HepG2 (cell line): ENCODE measurements at regions not wholly inside any gene's neighbourhood (a gene's known extent, or its start where the extent isn't known, plus 50 kb on each side); places are given as distances from the start of the nearest gene placed in this dataset.
A peak's percentile ranks its signal among the peaks of the same experiment; 100 is the strongest.

ENCODE experiments used
- ATAC-seq: fragments of 200-7000 bp; cut with Tn5 transposase; 3 replicates; pipeline ENCODE4 v1.9.1; 2020; ENCODE audit warnings: mild to moderate bottlenecking, moderate library complexity
- BruUV-seq: library from RNA; stranded (reverse); fragments of 400-500 nt; replicated peaks from 2 replicates; lab custom pipeline; 2021; lab: Mats Ljungman, UMichigan
- CTCF ChIA-PET: fragments of 300-600 bp; formaldehyde crosslinking; extraction: SDS; loops from one replicate; lab custom pipeline; 2021; ENCODE audit warnings: low total read pairs, inconsistent platforms, low intra/inter-chr PET ratio; lab: Yijun Ruan, JAX
- POLR2A ChIA-PET: fragments of 350-600 bp; sonication (Branson Sonifier 250); formaldehyde crosslinking; loops from one replicate; lab custom pipeline; 2020; ENCODE audit warnings: antibody characterized with exemption, inconsistent platforms; lab: Yijun Ruan, JAX
- DNase-seq: peaks from one replicate; pipeline ENCODE4 v3.0.0-alpha.2; 2015; ENCODE audit warnings: low spot score
- FAIRE-seq: peaks from 3 replicates; lab custom pipeline; 2011; peaks lifted over from hg19 to GRCh38; lab: Jason Lieb, UNC
- H2AFZ ChIP-seq: one replicate; pipeline ENCODE4 v1.6.1; 2011; ENCODE audit warnings: low read length, inconsistent platforms
- H3K27ac ChIP-seq: fragments of 300-600 bp; 3 replicates; pipeline ENCODE4 v1.8.0; 2011; ENCODE audit warnings: mixed run types, mild to moderate bottlenecking, mixed read lengths, low read length, inconsistent platforms; ENCODE audit not compliant: insufficient read depth; ENCODE audit errors: extremely low read length
- H3K27me3 ChIP-seq, 2 experiments: fragments of 200-600 bp in 1 of 2; 2 replicates in 1 of 2; 3 replicates in 1 of 2; pipeline versions ENCODE4 v1.6.0 to v1.8.0; 2011; ENCODE audit warnings: low read length in 2 of 2, mild to moderate bottlenecking in 2 of 2, moderate library complexity in 2 of 2, inconsistent platforms in 1 of 2; ENCODE audit not compliant: insufficient read depth in 2 of 2, control insufficient read depth in 1 of 2
- H3K36me3 ChIP-seq, 2 experiments: fragments of 200-600 bp in 1 of 2; replicated peaks in 1 of 2; 2 replicates in 1 of 2; 3 replicates in 1 of 2; pipeline versions ENCODE4 v1.5.1 to v1.8.0; 2011; ENCODE audit warnings: low read length in 2 of 2, inconsistent platforms in 1 of 2; ENCODE audit not compliant: insufficient read depth in 2 of 2, control insufficient read depth in 1 of 2
- H3K4me1 ChIP-seq: 2 replicates; pipeline ENCODE4 v1.5.1; 2012; ENCODE audit warnings: low read length, inconsistent platforms; ENCODE audit not compliant: insufficient read depth
- H3K4me2 ChIP-seq: 2 replicates; pipeline ENCODE4 v1.6.0; 2011; ENCODE audit warnings: low read depth, low read length, inconsistent platforms
- H3K4me3 ChIP-seq, 3 experiments: fragments of 200-600 bp in 1 of 3; sonication (generic), shearing (Covaris generic) in 1 of 3; replicated peaks in 1 of 3; 2 replicates each; pipeline ENCODE4 v1.5.1; 2011 to 2016; ENCODE audit warnings: low read length in 3 of 3, inconsistent platforms in 2 of 3, low read depth in 2 of 3, mild to moderate bottlenecking in 2 of 3, control low read depth in 1 of 3, mixed read lengths in 1 of 3; ENCODE audit not compliant: insufficient read depth in 1 of 3
- H3K79me2 ChIP-seq: one replicate; pipeline ENCODE4 v1.6.1; 2011; ENCODE audit warnings: low read length, inconsistent platforms; ENCODE audit not compliant: insufficient read depth
- H3K9ac ChIP-seq: 2 replicates; pipeline ENCODE4 v1.6.0; 2011; ENCODE audit warnings: mild to moderate bottlenecking, low read depth, low read length, inconsistent platforms; ENCODE audit not compliant: insufficient read depth
- H3K9me3 ChIP-seq: 2 replicates; pipeline ENCODE4 v1.5.1; 2012; ENCODE audit warnings: mild to moderate bottlenecking, low read length
- H4K20me1 ChIP-seq: 2 replicates; pipeline ENCODE4 v1.6.0; 2011; ENCODE audit warnings: inconsistent platforms, mild to moderate bottlenecking, low read length, moderate library complexity; ENCODE audit not compliant: insufficient read depth
- CTCF ChIP-seq: sonication (generic); formaldehyde crosslinking; IDR thresholded peaks from 2 replicates; pipeline ENCODE4 v1.5.0; 2020; ENCODE audit warnings: mild to moderate bottlenecking, missing genetic modification reagents, moderate library complexity
- HNRNPK ChIP-seq: fragments of 200-400 bp; formaldehyde crosslinking; IDR thresholded peaks from 2 replicates; pipeline ENCODE4 v1.6.1; 2018; ENCODE audit warnings: low read length, low read depth, moderate library complexity, mild to moderate bottlenecking; ENCODE audit not compliant: poor library complexity, severe bottlenecking
- KDM2A ChIP-seq: sonication (generic); formaldehyde crosslinking; IDR thresholded peaks from 2 replicates; pipeline ENCODE4 v1.4.0; 2020; ENCODE audit warnings: low read depth, missing genetic modification reagents, borderline replicate concordance
- KLF9 ChIP-seq: IDR thresholded peaks from 2 replicates; pipeline ENCODE4 v1.6.1; 2016; ENCODE audit warnings: low read depth
- MAF1 ChIP-seq: sonication (generic); formaldehyde crosslinking; IDR thresholded peaks from 2 replicates; pipeline ENCODE4 v1.5.0; 2020; ENCODE audit warnings: missing genetic modification reagents, borderline replicate concordance
- MXD1 ChIP-seq: sonication (generic); formaldehyde crosslinking; IDR thresholded peaks from 2 replicates; pipeline ENCODE4 v1.4.0; 2020; ENCODE audit warnings: mild to moderate bottlenecking, missing genetic modification reagents
- MXD4 ChIP-seq: IDR thresholded peaks from 2 replicates; pipeline ENCODE4 v1.6.1; 2016; ENCODE audit warnings: mild to moderate bottlenecking, missing biosample characterization, missing genetic modification reagents
- MXI1 ChIP-seq: IDR thresholded peaks from 3 replicates; pipeline ENCODE4 v1.6.1; 2012; ENCODE audit warnings: low read depth, low read length, inconsistent platforms, borderline replicate concordance
- RFX5 ChIP-seq: IDR thresholded peaks from 2 replicates; pipeline ENCODE4 v1.6.1; 2011; ENCODE audit warnings: low read depth, low read length, improper control_type of control experiment
- SOX13 ChIP-seq, 3 experiments: fragments of 450-650 bp in 1 of 3; sonication (generic) in 1 of 3; formaldehyde crosslinking in 1 of 3; IDR thresholded peaks in 2 of 3; conservative IDR thresholded peaks in 1 of 3; 2 replicates each; pipeline versions ENCODE4 v1.5.0 to v1.6.1; 2016 to 2020; ENCODE audit warnings: antibody characterized with exemption in 1 of 3, mild to moderate bottlenecking in 1 of 3, missing compliant biosample characterization in 1 of 3, missing genetic modification reagents in 1 of 3, moderate library complexity in 1 of 3
- YY1 ChIP-seq: IDR thresholded peaks from 2 replicates; pipeline ENCODE4 v1.6.1; 2011; ENCODE audit warnings: low read length, low read depth, moderate library complexity, mild to moderate bottlenecking; ENCODE audit not compliant: insufficient read depth, insufficient replicate concordance
- ZBTB7A ChIP-seq: sonication (generic); formaldehyde crosslinking; IDR thresholded peaks from 2 replicates; pipeline ENCODE4 v1.8.0; 2022; ENCODE audit warnings: mild to moderate bottlenecking, missing genetic modification reagents
- ZNF496 ChIP-seq: sonication (generic); formaldehyde crosslinking; IDR thresholded peaks from 2 replicates; pipeline ENCODE4 v1.8.1; 2023; ENCODE audit warnings: mild to moderate bottlenecking, moderate library complexity, missing genetic modification reagents; ENCODE audit not compliant: insufficient replicate concordance
- ZNF546 ChIP-seq: sonication (generic); formaldehyde crosslinking; conservative IDR thresholded peaks from 2 replicates; pipeline ENCODE4 v1.8.1; 2023; ENCODE audit warnings: mild to moderate bottlenecking, missing genetic modification reagents
- ZNF619 ChIP-seq: sonication (generic); formaldehyde crosslinking; IDR thresholded peaks from 2 replicates; pipeline ENCODE4 v1.4.0; 2020; ENCODE audit warnings: mild to moderate bottlenecking, missing genetic modification reagents
- ZNF768 ChIP-seq: sonication (generic); formaldehyde crosslinking; IDR thresholded peaks from 2 replicates; pipeline ENCODE4 v1.4.0; 2020; ENCODE audit warnings: missing genetic modification reagents
- WGBS: methylation state at CpG from one replicate; pipeline ENCODE4 v1.1.6; 2017; ENCODE audit warnings: low lambda C conversion rate; 5-methylcytosine and 5-hydroxymethylcytosine counted together
- in situ Hi-C: cut with HindIII; loops from 2 replicates; pipeline ENCODE4 v1.10.0; 2017; ENCODE audit warnings: low pct_unique_long_range_greater_than_20kb; ENCODE audit not compliant: extremely low pct_ligation_motif_present
- intact Hi-C: fragments of 100-400 bp; cut with micrococcal nuclease; formaldehyde crosslinking; loops from one replicate; pipeline ENCODE4 v1.10.0; 2022; ENCODE audit not compliant: unreplicated experiment

- Histone ChIP-seq H3K9ac (no peak overlapping the region), H4K20me1 (no peaks in the 10 kb centered on the region), H3K27ac (no peak overlapping the region), H3K79me2 (no peaks in the 10 kb centered on the region), H3K4me3 (no peak overlapping the region), H3K9me3 (no peaks in the 10 kb centered on the region), H3K4me1 (no peaks in the 10 kb centered on the region), H3K36me3 (no peaks in the 10 kb centered on the region), H3K4me2 (no peak overlapping the region), H2AFZ (no peak overlapping the region), H3K27me3 (no peaks in the 10 kb centered on the region)
- no peak for FAIRE-seq
- in situ Hi-C loops (no loop called here), intact Hi-C loops (no loop called here)
- CTCF ChIA-PET = no interaction called here
- WGBS = 0% methylated on average over 3 of the region's 3 CpGs
- no peak for ATAC-seq
- no TSS peak for BruUV-seq
- DNase-seq = no peak
- no peak for TF ChIP-seq CTCF (CRISPR knock-in tag)
- TF ChIP-seq HNRNPK = peak; percentile 88
- POLR2A ChIA-PET = no interaction called here
Observed at GRCh38 chr1:78267513-78268218, 221.9 kb downstream of the GIPC2 start.

DNA sequence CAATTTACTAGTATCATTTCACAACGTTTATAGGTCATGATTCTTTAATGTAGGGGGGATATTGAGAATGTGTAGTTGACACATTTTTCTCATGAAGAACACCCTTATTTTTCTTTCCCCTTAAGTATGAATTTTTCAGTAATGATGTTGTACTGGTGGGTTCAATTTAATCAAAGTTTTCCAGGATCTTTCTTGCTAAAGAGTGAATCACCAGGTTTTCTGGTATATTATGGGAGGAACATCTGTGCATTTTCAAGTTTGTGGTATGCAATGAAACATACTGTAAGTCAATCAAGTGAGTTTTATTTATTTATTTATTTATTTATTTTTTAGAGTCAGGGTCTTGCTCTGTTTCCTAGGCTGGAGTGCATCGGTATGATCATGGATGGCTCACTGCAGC lies 221.2 kb upstream of the PTGFR start:
- Histone ChIP-seq H3K79me2 (no peaks in the 10 kb centered on the region), H3K4me2 (no peak overlapping the region), H3K36me3 (no peaks in the 10 kb centered on the region), H3K9me3 (no peaks in the 10 kb centered on the region), H3K4me1 (no peaks in the 10 kb centered on the region), H4K20me1 (no peaks in the 10 kb centered on the region), H3K9ac (no peak overlapping the region), H2AFZ (no peak overlapping the region), H3K27ac (no peak overlapping the region), H3K4me3 (no peak overlapping the region), H3K27me3 (no peaks in the 10 kb centered on the region)
- CTCF ChIA-PET = no interaction called here
- TF ChIP-seq MXI1 = no peak
- no peak for TF ChIP-seq KLF9
- no peak for TF ChIP-seq MXD1 (CRISPR knock-in tag)
- no peak for TF ChIP-seq RFX5
- no peak for TF ChIP-seq YY1
- no peak for TF ChIP-seq SOX13 (IDR thresholded peaks at IDR 0.05)
- no peak for TF ChIP-seq SOX13 (CRISPR knock-in tag; conservative IDR thresholded peaks at IDR 0.05 in 1 of 2, IDR thresholded peaks at IDR 0.05 in 1 of 2)
- TF ChIP-seq KDM2A = no peak
- TF ChIP-seq ZNF768 = no peak
- TF ChIP-seq ZNF496 (CRISPR knock-in tag) = no peak
- TF ChIP-seq MXD4 (CRISPR knock-in tag) = no peak
- no peak for TF ChIP-seq MAF1
- TF ChIP-seq ZBTB7A (CRISPR knock-in tag) = no peak
- no peak for TF ChIP-seq ZNF546 (CRISPR knock-in tag)
- TF ChIP-seq ZNF619 = no peak
- 19% methylated on average over 2 of the region's 2 CpGs for WGBS
- in situ Hi-C loops = no loop called here
- ATAC-seq (no peak), FAIRE-seq (no peak), DNase-seq (no peak)
- BruUV-seq = no TSS peak
- intact Hi-C loops = no loop called here
- POLR2A ChIA-PET = no interaction called here
